LNCaP clone FGC (cell line): ENCODE measurements at regions not wholly inside any gene's neighbourhood (a gene's known extent, or its start where the extent isn't known, plus 50 kb on each side); places are given as distances from the start of the nearest gene placed in this dataset.

Source experiments
- DNase-seq: peaks from one replicate; pipeline ENCODE4 v3.0.0-alpha.2; 2011; ENCODE audit warnings: low read depth
- H3K4me3 ChIP-seq: 2 replicates; pipeline ENCODE4 v1.5.1; 2011; ENCODE audit warnings: mild to moderate bottlenecking, low read depth, low read length, control low read depth
- CTCF ChIP-seq: IDR thresholded peaks from 2 replicates; pipeline ENCODE4 v1.5.1; 2012; ENCODE audit warnings: mild to moderate bottlenecking; ENCODE audit not compliant: control insufficient read depth, insufficient read depth; ENCODE audit errors: extremely low read depth

- DNase-seq, result no peak
- no peak overlapping the region for H3K4me3 ChIP-seq
- no peak for TF ChIP-seq CTCF
Measured at GRCh38 chr3:72346526-72346926, 501.7 kb downstream of the SHQ1 start.

GRCh38 chr3:72345980-72346379 is 502.3 kb downstream of the SHQ1 start:
- DNase-seq, result no peak

GRCh38 chr3:72345237-72345878 is 502.9 kb downstream of the SHQ1 start:
- H3K4me3 ChIP-seq, result no peak overlapping the region
- TF ChIP-seq CTCF, result no peak
- DNase-seq, result no peak

More at GRCh38 chr3:72345980-72346379, 502.3 kb downstream of the SHQ1 start:
- H3K4me3 ChIP-seq, result no peak overlapping the region
- TF ChIP-seq CTCF, result no peak

GRCh38 chr3:72344647-72345046 is 503.6 kb downstream of the SHQ1 start:
- DNase-seq, result no peak
- 0 out of 2 replicates have a peak, but pooled peaks have one; percentile 13 for TF ChIP-seq CTCF
- H3K4me3 ChIP-seq, result no peak overlapping the region

GRCh38 chr3:72344236-72344635 is 504.0 kb downstream of the SHQ1 start:
- H3K4me3 ChIP-seq, result no peak overlapping the region
- no peak for TF ChIP-seq CTCF
- DNase-seq, result no peak

- TF ChIP-seq CTCF, result no peak
- no peak overlapping the region for H3K4me3 ChIP-seq
- no peak for DNase-seq
Measured at GRCh38 chr3:72343078-72343477, 505.2 kb downstream of the SHQ1 start.

- TF ChIP-seq CTCF, result no peak
- DNase-seq, result no peak
- H3K4me3 ChIP-seq, result no peak overlapping the region
Measured at GRCh38 chr3:72342450-72342849, 505.8 kb downstream of the SHQ1 start.
